ENCODE measurements at regions not wholly inside any gene's neighbourhood (a gene's known extent, or its start where the extent isn't known, plus 50 kb on each side); places are given as distances from the start of the nearest gene placed in this dataset.

DNA sequence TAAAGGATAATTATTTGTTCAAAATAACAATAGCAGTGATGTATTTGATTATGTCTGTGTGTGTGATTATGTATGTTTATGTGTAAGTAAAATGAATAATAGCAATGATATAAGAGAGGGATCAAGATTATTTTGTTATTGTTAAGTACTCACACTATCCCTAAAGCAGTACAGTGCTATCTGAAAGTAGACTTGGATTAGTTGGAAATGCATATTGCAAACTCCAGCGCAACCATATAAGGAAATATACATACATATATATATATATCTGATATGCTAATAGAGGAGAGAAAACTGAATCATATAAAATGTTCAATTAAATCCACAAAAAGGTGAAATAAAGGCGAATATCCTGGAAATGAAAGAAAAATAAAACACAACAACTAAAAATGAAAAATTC lies 268.4 kb downstream of the HINT1 start:
- H3K27me3 ChIP-seq (ENCODE audit: insufficient read depth, poor library complexity, severe bottlenecking), result no peaks in the 10 kb centered on the region
- H3K36me3 ChIP-seq (ENCODE audit: low read depth), result no peaks in the 10 kb centered on the region
- H3K4me3 ChIP-seq (ENCODE audit: severe bottlenecking), result no peak overlapping the region
- no peak overlapping the region for H3K27ac ChIP-seq (ENCODE audit: poor library complexity, severe bottlenecking)
- peaks cover 5% of the 10 kb centered on the region for H3K4me1 ChIP-seq (ENCODE audit: insufficient read depth, poor library complexity, severe bottlenecking)
- TF ChIP-seq, protein P1, sequence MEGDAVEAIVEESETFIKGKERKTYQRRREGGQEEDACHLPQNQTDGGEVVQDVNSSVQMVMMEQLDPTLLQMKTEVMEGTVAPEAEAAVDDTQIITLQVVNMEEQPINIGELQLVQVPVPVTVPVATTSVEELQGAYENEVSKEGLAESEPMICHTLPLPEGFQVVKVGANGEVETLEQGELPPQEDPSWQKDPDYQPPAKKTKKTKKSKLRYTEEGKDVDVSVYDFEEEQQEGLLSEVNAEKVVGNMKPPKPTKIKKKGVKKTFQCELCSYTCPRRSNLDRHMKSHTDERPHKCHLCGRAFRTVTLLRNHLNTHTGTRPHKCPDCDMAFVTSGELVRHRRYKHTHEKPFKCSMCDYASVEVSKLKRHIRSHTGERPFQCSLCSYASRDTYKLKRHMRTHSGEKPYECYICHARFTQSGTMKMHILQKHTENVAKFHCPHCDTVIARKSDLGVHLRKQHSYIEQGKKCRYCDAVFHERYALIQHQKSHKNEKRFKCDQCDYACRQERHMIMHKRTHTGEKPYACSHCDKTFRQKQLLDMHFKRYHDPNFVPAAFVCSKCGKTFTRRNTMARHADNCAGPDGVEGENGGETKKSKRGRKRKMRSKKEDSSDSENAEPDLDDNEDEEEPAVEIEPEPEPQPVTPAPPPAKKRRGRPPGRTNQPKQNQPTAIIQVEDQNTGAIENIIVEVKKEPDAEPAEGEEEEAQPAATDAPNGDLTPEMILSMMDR (IDR thresholded peaks at IDR 0.05; ENCODE audit: poor library complexity, severe bottlenecking), result no peak
- no peak for ATAC-seq (ENCODE audit: low read depth)
- H3K9me3 ChIP-seq (ENCODE audit: severe bottlenecking), result no peaks in the 10 kb centered on the region
- DNase-seq (ENCODE audit: low spot score), result no peak

DNA sequence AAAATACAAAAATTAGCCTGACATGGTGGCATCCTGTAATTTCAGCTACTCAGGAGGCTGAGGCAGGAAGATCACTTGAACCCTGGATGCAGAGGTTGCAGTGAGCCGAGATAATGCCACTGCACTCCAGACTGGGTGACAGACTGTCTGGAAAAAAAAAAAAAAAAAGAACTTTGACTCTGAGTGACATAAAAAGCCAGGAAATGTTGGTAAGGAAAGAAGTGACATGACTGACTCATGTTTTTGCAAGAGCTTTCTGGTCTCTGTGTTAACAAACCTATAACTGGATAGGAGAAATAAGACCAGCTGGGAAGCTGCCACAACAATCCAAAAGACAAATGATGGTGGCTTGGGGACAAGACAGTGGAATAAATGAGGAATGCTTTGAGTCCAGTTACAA lies 272.1 kb downstream of the HINT1 start:
- Histone ChIP-seq H3K9me3 (ENCODE audit: severe bottlenecking) (no peaks in the 10 kb centered on the region), H3K36me3 (ENCODE audit: low read depth) (no peaks in the 10 kb centered on the region), H3K4me3 (ENCODE audit: severe bottlenecking) (no peak overlapping the region), H3K27ac (ENCODE audit: poor library complexity, severe bottlenecking) (no peak overlapping the region), H3K27me3 (ENCODE audit: insufficient read depth, poor library complexity, severe bottlenecking) (peaks cover 3% of the 10 kb centered on the region), H3K4me1 (ENCODE audit: insufficient read depth, poor library complexity, severe bottlenecking) (peaks cover 5% of the 10 kb centered on the region)
- TF ChIP-seq, protein P1 (IDR thresholded peaks at IDR 0.05; ENCODE audit: poor library complexity, severe bottlenecking), result no peak
- no peak for DNase-seq (ENCODE audit: low spot score)
- no peak for ATAC-seq (ENCODE audit: low read depth)

DNA sequence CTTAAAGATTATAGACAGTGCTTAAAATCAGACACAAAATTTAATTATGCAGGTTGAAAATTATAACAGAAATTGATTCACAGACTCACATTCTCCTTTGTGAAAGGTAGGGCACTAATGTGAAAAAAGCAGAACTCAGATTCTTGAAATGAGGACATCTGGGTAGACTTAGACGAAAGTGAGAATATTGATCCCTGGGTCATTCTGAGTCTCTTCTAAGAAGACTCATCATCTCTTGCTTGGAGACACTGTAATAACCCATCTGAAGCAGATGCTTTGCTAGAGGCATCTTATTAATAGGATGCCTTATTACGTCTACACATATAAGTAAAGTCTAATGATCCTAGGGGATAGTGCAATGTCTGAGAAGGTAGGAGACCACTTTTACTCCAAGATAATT lies 274.4 kb downstream of the HINT1 start:
- TF ChIP-seq, protein P1 (IDR thresholded peaks at IDR 0.05; ENCODE audit: poor library complexity, severe bottlenecking), result no peak
- Histone ChIP-seq H3K9me3 (ENCODE audit: severe bottlenecking) (no peaks in the 10 kb centered on the region), H3K27ac (ENCODE audit: poor library complexity, severe bottlenecking) (no peak overlapping the region), H3K27me3 (ENCODE audit: insufficient read depth, poor library complexity, severe bottlenecking) (peaks cover 18% of the 10 kb centered on the region), H3K4me3 (ENCODE audit: severe bottlenecking) (no peak overlapping the region), H3K4me1 (ENCODE audit: insufficient read depth, poor library complexity, severe bottlenecking) (no peaks in the 10 kb centered on the region), H3K36me3 (ENCODE audit: low read depth) (no peaks in the 10 kb centered on the region)
- DNase-seq (ENCODE audit: low spot score), result no peak
- no peak for ATAC-seq (ENCODE audit: low read depth)

DNA sequence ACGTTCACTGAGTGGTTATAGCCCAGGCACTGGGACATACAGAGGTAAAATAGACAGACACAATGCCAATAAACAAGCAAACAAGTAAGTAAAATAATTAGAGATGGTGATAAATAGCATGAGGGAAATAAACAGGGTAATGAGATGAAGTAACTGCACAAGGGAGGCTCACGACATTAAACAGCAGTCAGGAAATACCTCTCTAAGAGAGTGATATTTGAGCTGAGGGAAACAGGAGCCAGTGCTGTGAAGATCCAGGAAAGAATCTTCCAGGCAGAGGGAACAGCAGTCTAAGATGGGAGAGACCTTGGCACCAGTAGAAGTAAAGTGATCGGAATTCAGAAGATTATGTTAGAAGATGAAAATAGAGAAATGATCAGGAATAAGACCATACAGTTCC lies 279.4 kb downstream of the HINT1 start:
- 0 out of 3 replicates have a peak, but pooled peaks have one; percentile 20 for ATAC-seq (ENCODE audit: low read depth)
- no peak overlapping the region for H3K27ac ChIP-seq (ENCODE audit: poor library complexity, severe bottlenecking)
- no peaks in the 10 kb centered on the region for H3K36me3 ChIP-seq (ENCODE audit: low read depth)
- no peaks in the 10 kb centered on the region for H3K4me1 ChIP-seq (ENCODE audit: insufficient read depth, poor library complexity, severe bottlenecking)
- H3K4me3 ChIP-seq (ENCODE audit: severe bottlenecking), result no peak overlapping the region
- H3K27me3 ChIP-seq (ENCODE audit: insufficient read depth, poor library complexity, severe bottlenecking), result peaks cover 22% of the 10 kb centered on the region
- no peaks in the 10 kb centered on the region for H3K9me3 ChIP-seq (ENCODE audit: severe bottlenecking)
- TF ChIP-seq, protein P1 (IDR thresholded peaks at IDR 0.05; ENCODE audit: poor library complexity, severe bottlenecking), result no peak
- no peak for DNase-seq (ENCODE audit: low spot score)

DNA sequence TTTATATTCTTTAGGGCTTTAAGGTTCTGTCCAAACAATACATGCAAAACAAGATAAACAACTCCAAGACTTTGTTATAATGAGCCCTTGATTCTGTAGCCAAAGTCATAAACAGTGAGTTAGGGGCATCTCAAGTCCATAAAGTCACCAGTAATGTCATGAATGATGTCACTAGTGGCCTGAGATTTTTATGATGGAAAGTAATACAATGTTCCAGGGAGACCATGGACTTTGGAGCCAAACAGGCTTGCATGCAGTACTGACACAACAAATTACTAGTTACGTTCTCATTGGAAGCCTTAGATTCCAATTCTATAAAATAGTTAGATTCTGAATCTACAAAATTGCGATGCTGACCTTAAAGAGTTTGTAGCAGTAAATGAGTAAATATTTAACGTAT lies 280.0 kb downstream of the HINT1 start:
- H3K9me3 ChIP-seq (ENCODE audit: severe bottlenecking), result no peaks in the 10 kb centered on the region
- H3K27me3 ChIP-seq (ENCODE audit: insufficient read depth, poor library complexity, severe bottlenecking), result peaks cover 22% of the 10 kb centered on the region
- TF ChIP-seq, protein P1 (IDR thresholded peaks at IDR 0.05; ENCODE audit: poor library complexity, severe bottlenecking), result no peak
- H3K4me1 ChIP-seq (ENCODE audit: insufficient read depth, poor library complexity, severe bottlenecking), result no peaks in the 10 kb centered on the region
- H3K27ac ChIP-seq (ENCODE audit: poor library complexity, severe bottlenecking), result no peak overlapping the region
- DNase-seq (ENCODE audit: low spot score) (no peak), ATAC-seq (ENCODE audit: low read depth) (no peak)
- no peaks in the 10 kb centered on the region for H3K36me3 ChIP-seq (ENCODE audit: low read depth)
- no peak overlapping the region for H3K4me3 ChIP-seq (ENCODE audit: severe bottlenecking)
